ENCODE measurements at regions not wholly inside any gene's neighbourhood (a gene's known extent, or its start where the extent isn't known, plus 50 kb on each side); places are given as distances from the start of the nearest gene placed in this dataset.

GRCh38 chr12:93153321-93153720 lies 224.2 kb upstream of the EEA1 start:
- no peak overlapping the region for H2BK120ac ChIP-seq (ENCODE audit: low read depth, low read length)
- peak overlapping the region; percentile 46; the same call in 1 of the 2 replicates for H3K4ac ChIP-seq (ENCODE audit: low read depth, low read length)
- no TSS peak for BruUV-seq (replicated peaks)
- no peak overlapping the region for H2BK20ac ChIP-seq (ENCODE audit: low read depth, low read length)
- TF ChIP-seq, protein P1, sequence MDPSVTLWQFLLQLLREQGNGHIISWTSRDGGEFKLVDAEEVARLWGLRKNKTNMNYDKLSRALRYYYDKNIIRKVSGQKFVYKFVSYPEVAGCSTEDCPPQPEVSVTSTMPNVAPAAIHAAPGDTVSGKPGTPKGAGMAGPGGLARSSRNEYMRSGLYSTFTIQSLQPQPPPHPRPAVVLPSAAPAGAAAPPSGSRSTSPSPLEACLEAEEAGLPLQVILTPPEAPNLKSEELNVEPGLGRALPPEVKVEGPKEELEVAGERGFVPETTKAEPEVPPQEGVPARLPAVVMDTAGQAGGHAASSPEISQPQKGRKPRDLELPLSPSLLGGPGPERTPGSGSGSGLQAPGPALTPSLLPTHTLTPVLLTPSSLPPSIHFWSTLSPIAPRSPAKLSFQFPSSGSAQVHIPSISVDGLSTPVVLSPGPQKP (IDR thresholded peaks at IDR 0.05; ENCODE audit: borderline replicate concordance, low read depth, low read length) = no peak
- TF ChIP-seq CTCF (conservative IDR thresholded peaks at IDR 0.05; ENCODE audit: low read depth, low read length) = no peak
- peak; percentile 17; the same call in 1 of the 2 replicates for TF ChIP-seq CEBPB (IDR thresholded peaks at IDR 0.05; ENCODE audit: low read depth, low read length)
- no peak for TF ChIP-seq FOS (IDR thresholded peaks at IDR 0.05; ENCODE audit: low read depth, low read length)
- TF ChIP-seq CHD1 (IDR thresholded peaks at IDR 0.05; ENCODE audit: low read depth, low read length) = no peak
- TF ChIP-seq SMC3 (IDR thresholded peaks at IDR 0.05; ENCODE audit: low read depth, low read length) = 0 out of 2 replicates have a peak, but pooled peaks have one; percentile 4
- TF ChIP-seq BHLHE40 (IDR thresholded peaks at IDR 0.05; ENCODE audit: low read depth, low read length) = no peak
- TF ChIP-seq MAFK (IDR thresholded peaks at IDR 0.05; ENCODE audit: low read depth, low read length) = no peak
- no peak overlapping the region for H3K56ac ChIP-seq (ENCODE audit: extremely low read depth, insufficient read depth, low read length)
- H2BK5ac ChIP-seq (ENCODE audit: low read depth, low read length, poor library complexity, severe bottlenecking) = no peak overlapping the region
- peak overlapping the region; percentile 6 for H2AFZ ChIP-seq (replicated peaks; ENCODE audit: low read length, poor library complexity)
- dilution Hi-C loops (cut with HindIII; ENCODE audit: low sequenced_read_pairs, unreplicated experiment) = no loop called here
- no peak overlapping the region for H3K27ac ChIP-seq (ENCODE audit: insufficient read depth, low read length)
- no peak overlapping the region for H3K14ac ChIP-seq (replicated peaks; ENCODE audit: low read depth, low read length)
- no peak overlapping the region for H3K4me2 ChIP-seq (ENCODE audit: low read depth, low read length)
- no peak overlapping the region for H3K23ac ChIP-seq (ENCODE audit: low read depth, low read length)
- H2AK5ac ChIP-seq (ENCODE audit: low read depth, low read length) = no peak overlapping the region
- ChIA-PET POLR2A (ENCODE audit: unreplicated experiment) (interaction anchor here (0.5 to 0.6 kb wide), 2 partner anchors 9 to 239 kb away, joined by 3 read pairs; no protein-coding TSS in a partner anchor), CTCF (interaction anchor here (1.4 kb wide), 1 partner anchor 9 kb away, joined by 3 read pairs; no protein-coding TSS in a partner anchor)
- DNase-seq = peak; percentile 86
- H3K4me3 ChIP-seq (ENCODE audit: insufficient read depth, low read depth, low read length) = no peak overlapping the region
- H3K9me1 ChIP-seq (ENCODE audit: insufficient read depth, low read length) = no peaks in the 10 kb centered on the region; the same call in 1 of the 2 replicates
- H2AK9ac ChIP-seq (replicated peaks; ENCODE audit: low read depth, low read length, poor library complexity) = no peak overlapping the region
- no peak overlapping the region for H2BK15ac ChIP-seq (ENCODE audit: low read depth, low read length)
- no peak overlapping the region for H4K8ac ChIP-seq (ENCODE audit: low read depth in 2 of 2, low read length in 2 of 2)
- H4K20me1 ChIP-seq (ENCODE audit: insufficient read depth, low read length) = no peaks in the 10 kb centered on the region
- H4K5ac ChIP-seq (ENCODE audit: low read depth, low read length) = no peak overlapping the region
- 0 out of 2 replicates have a peak, but pooled peaks cover 3% of the 10 kb centered on the region for H3K9me3 ChIP-seq (ENCODE audit: control insufficient read depth, insufficient read depth, low read length)
- no peaks in the 10 kb centered on the region for H3K4me1 ChIP-seq (ENCODE audit: control insufficient read depth, insufficient read depth, low read length)
- no peak overlapping the region for H3K18ac ChIP-seq (ENCODE audit: low read depth, low read length)
- in situ Hi-C loops (cut with MboI; ENCODE audit: low sequenced_read_pairs) = no loop called here
- H4K91ac ChIP-seq (ENCODE audit: insufficient read depth, low read depth, low read length) = no peak overlapping the region
- no CpG with 5 or more reads among the region's 3 CpGs for WGBS, 2 experiments (ENCODE audit: extremely low coverage in 2 of 2, insufficient read length in 1 of 2)
- intact Hi-C loops (cut with micrococcal nuclease) = no loop called here
- no peaks in the 10 kb centered on the region for H3K36me3 ChIP-seq (ENCODE audit: control insufficient read depth, insufficient read depth, low read length)
- no peak overlapping the region for H3K9ac ChIP-seq (ENCODE audit: low read depth, low read length)
- peak; percentile 63; the same call in 1 of the 2 replicates for ATAC-seq (ENCODE audit: low read depth)
- H3K27me3 ChIP-seq (ENCODE audit: control insufficient read depth, insufficient read depth, low read length) = no peaks in the 10 kb centered on the region
- H3K79me1 ChIP-seq (ENCODE audit: low read depth in 1 of 2, low read length in 2 of 2) = no peaks in the 10 kb centered on the region

Measured in IMR-90 (cell line).